T-cell (primary cell): ENCODE measurements at regions not wholly inside any gene's neighbourhood (a gene's known extent, or its start where the extent isn't known, plus 50 kb on each side); places are given as distances from the start of the nearest gene placed in this dataset.

Experiments
- ATAC-seq, 4 experiments: fragments of 200-7000 bp in 3 of 4; fragments of 150-1000 bp in 1 of 4; cut with Tn5 transposase; replicated peaks in 1 of 4; 1 replicate in 3 of 4; 2 replicates in 1 of 4; pipeline ENCODE4 v1.10.0; 2021; ENCODE audit warnings: moderate library complexity in 3 of 4, mild to moderate bottlenecking in 2 of 4, moderate number of reproducible peaks in 1 of 4
- CTCF ChIA-PET, 2 donors: fragments of 300-600 bp; sonication (Branson Sonifier 250); formaldehyde crosslinking; loops; one replicate each; lab custom pipeline; 2022; ENCODE audit warnings: antibody characterized with exemption in 2 of 2; lab: Charles Lee
- POLR2A ChIA-PET, 2 donors: fragments of 300-600 bp; sonication (Branson Sonifier 250); formaldehyde crosslinking; loops; one replicate each; lab custom pipeline; 2022; ENCODE audit warnings: antibody characterized with exemption in 2 of 2; lab: Charles Lee
- DNase-seq, 35 experiments: peaks; one replicate each; pipeline versions ENCODE4 v3.0.0 to v3.0.0-alpha.2; 2013 to 2023
- H3K27ac ChIP-seq: one replicate; pipeline ENCODE4 v1.5.1; 2013; ENCODE audit warnings: low read length
- H3K27me3 ChIP-seq, 2 experiments: replicated peaks in 1 of 2; 1 replicate in 1 of 2; 2 replicates in 1 of 2; pipeline versions ENCODE4 v1.6.1 to v1.7.0; 2013; ENCODE audit warnings: low read length in 1 of 2, mixed read lengths in 1 of 2; ENCODE audit not compliant: control insufficient read depth in 2 of 2, insufficient read depth in 2 of 2; ENCODE audit errors: extremely low read depth in 1 of 2
- H3K36me3 ChIP-seq, 2 donors: 1 replicate in 1 of 2; 2 replicates in 1 of 2; pipeline versions ENCODE4 v1.6.1 to v1.7.0; 2013; ENCODE audit warnings: low read length in 1 of 2; ENCODE audit not compliant: control insufficient read depth in 2 of 2, insufficient read depth in 1 of 2; ENCODE audit errors: extremely low read depth in 1 of 2
- H3K4me1 ChIP-seq, 2 experiments: 1 replicate in 1 of 2; 2 replicates in 1 of 2; pipeline versions ENCODE4 v1.6.1 to v1.7.0; 2013; ENCODE audit warnings: low read length in 2 of 2, mixed read lengths in 1 of 2; ENCODE audit not compliant: insufficient read depth in 2 of 2, control insufficient read depth in 1 of 2; ENCODE audit errors: extremely low read depth in 1 of 2
- H3K4me3 ChIP-seq, 2 donors: 1 replicate in 1 of 2; 2 replicates in 1 of 2; pipeline versions ENCODE4 v1.5.1 to v1.7.0; 2013; ENCODE audit warnings: mild to moderate bottlenecking in 2 of 2, low read length in 1 of 2, moderate library complexity in 1 of 2; ENCODE audit not compliant: control insufficient read depth in 1 of 2; ENCODE audit errors: extremely low read depth in 1 of 2
- H3K9me3 ChIP-seq: 2 replicates; pipeline ENCODE4 v1.7.0; 2013
- H3K27ac Mint-ChIP-seq, 2 donors: one replicate each; pipeline ENCODE4 v1.8.0; 2020 to 2021; ENCODE audit warnings: mild to moderate bottlenecking in 2 of 2, mixed read lengths in 2 of 2
- H3K27me3 Mint-ChIP-seq, 2 donors: one replicate each; pipeline ENCODE4 v1.8.0; 2021 to 2022; ENCODE audit warnings: mixed read lengths in 2 of 2
- H3K36me3 Mint-ChIP-seq: one replicate; pipeline ENCODE4 v1.8.0; 2021; ENCODE audit warnings: mixed read lengths
- H3K4me1 Mint-ChIP-seq, 3 donors: one replicate each; pipeline ENCODE4 v1.8.0; 2020 to 2022; ENCODE audit warnings: mixed read lengths in 3 of 3, mild to moderate bottlenecking in 1 of 3
- H3K4me3 Mint-ChIP-seq, 3 donors: one replicate each; pipeline ENCODE4 v1.8.0; 2020 to 2022; ENCODE audit warnings: mild to moderate bottlenecking in 3 of 3, mixed read lengths in 3 of 3, moderate library complexity in 3 of 3
- H3K9me3 Mint-ChIP-seq, 3 donors: one replicate each; pipeline ENCODE4 v1.8.0; 2020 to 2022; ENCODE audit warnings: mixed read lengths in 3 of 3
- WGBS: methylation state at CpG from one replicate; pipeline ENCODE4 v1.1.5; 2013; ENCODE audit warnings: missing lambda C conversion rate; ENCODE audit not compliant: insufficient coverage; 5-methylcytosine and 5-hydroxymethylcytosine counted together

GRCh38 chrX:6384921-6385320, 150.0 kb downstream of the VCX3A start:
- H3K27ac ChIP-seq, result no peak overlapping the region

DNA sequence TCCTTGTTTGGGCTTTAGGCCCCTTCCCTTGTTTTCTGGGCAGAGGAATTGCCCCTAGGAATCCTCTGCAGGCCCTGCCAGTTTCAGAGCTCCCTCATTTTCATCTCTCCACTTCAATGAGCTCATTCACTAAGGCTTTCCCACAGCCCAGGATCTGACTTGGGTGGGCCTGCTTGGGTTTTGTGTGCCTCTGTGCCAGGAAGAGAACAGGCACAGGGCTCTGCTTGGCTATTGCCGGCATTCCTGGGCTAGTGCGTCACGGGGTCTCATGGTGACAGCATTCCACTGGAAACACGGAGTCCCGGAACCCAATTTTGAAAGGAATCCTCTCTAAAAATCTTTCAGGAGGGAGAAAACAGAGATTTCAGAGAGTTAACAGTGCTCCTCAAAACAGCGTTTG, 150.5 kb downstream of the VCX3A start:
- no peaks in the 10 kb centered on the region for H3K4me1 Mint-ChIP-seq
- H3K27me3 ChIP-seq, result no peaks in the 10 kb centered on the region
- no peak overlapping the region for H3K4me3 ChIP-seq
- H3K36me3 ChIP-seq, result no peaks in the 10 kb centered on the region
- H3K4me1 ChIP-seq, result no peaks in the 10 kb centered on the region
- no peak overlapping the region for H3K27ac Mint-ChIP-seq
- ChIA-PET POLR2A (no interaction called here), CTCF (no interaction called here)
- H3K27ac ChIP-seq, result no peak overlapping the region
- peaks cover 0 to 7% (median 0%) of the 10 kb centered on the region in 3 donors for H3K9me3 Mint-ChIP-seq
- H3K27me3 Mint-ChIP-seq, result peaks cover 0 to 4% of the 10 kb centered on the region in 2 donors
- H3K4me3 Mint-ChIP-seq, result no peak overlapping the region
- H3K36me3 Mint-ChIP-seq, result no peaks in the 10 kb centered on the region
- WGBS, result no CpG with 5 or more reads among the region's 6 CpGs
- no peaks in the 10 kb centered on the region for H3K9me3 ChIP-seq
- ATAC-seq (no peak), DNase-seq (no peak)

More at GRCh38 chrX:6384921-6385320, 150.0 kb downstream of the VCX3A start:
- no peak for DNase-seq
- H3K4me1 ChIP-seq, result no peaks in the 10 kb centered on the region
- Mint-ChIP-seq H3K4me1 (no peaks in the 10 kb centered on the region), H3K27ac (no peak overlapping the region), H3K4me3 (no peak overlapping the region), H3K36me3 (no peaks in the 10 kb centered on the region), H3K27me3 (peaks cover 0 to 4% of the 10 kb centered on the region in 2 donors), H3K9me3 (peaks cover 0 to 7% (median 0%) of the 10 kb centered on the region in 3 donors)
- ATAC-seq, result no peak
- WGBS, result no CpG with 5 or more reads among the region's 4 CpGs
- H3K4me3 ChIP-seq, result no peak overlapping the region
- H3K9me3 ChIP-seq, result no peaks in the 10 kb centered on the region
- ChIA-PET CTCF (no interaction called here), POLR2A (no interaction called here)
- no peaks in the 10 kb centered on the region for H3K36me3 ChIP-seq
- no peaks in the 10 kb centered on the region for H3K27me3 ChIP-seq

DNA sequence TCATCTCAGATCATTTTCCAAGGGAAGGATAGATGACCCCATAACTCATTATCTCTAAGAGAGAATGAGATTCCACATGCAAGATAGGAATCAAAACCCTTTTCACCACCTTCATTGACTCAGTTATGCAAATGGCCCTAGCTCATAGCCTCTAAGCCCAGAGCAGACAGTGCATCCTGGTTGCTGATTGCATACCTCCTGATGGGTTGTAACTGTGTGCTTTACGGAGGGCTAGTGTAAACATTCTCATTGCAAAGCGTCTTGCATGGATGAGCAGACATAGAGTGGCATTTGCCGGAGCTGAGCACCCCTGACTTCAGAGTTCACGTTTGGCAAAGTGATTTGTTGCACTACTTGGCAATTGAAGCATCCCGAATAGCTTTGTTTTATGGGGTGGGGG, 151.0 kb downstream of the VCX3A start:
- no peaks in the 10 kb centered on the region for H3K36me3 ChIP-seq
- no peak overlapping the region for H3K4me3 Mint-ChIP-seq
- no CpG with 5 or more reads among the region's 5 CpGs for WGBS
- H3K9me3 Mint-ChIP-seq, result peaks cover 0 to 7% (median 0%) of the 10 kb centered on the region in 3 donors
- H3K27me3 Mint-ChIP-seq, result peaks cover 0 to 4% of the 10 kb centered on the region in 2 donors
- no peaks in the 10 kb centered on the region for H3K4me1 Mint-ChIP-seq
- no peak for DNase-seq
- no peaks in the 10 kb centered on the region for H3K9me3 ChIP-seq
- ATAC-seq, result no peak
- no peak overlapping the region for H3K27ac ChIP-seq
- ChIA-PET POLR2A (no interaction called here), CTCF (no interaction called here)
- H3K36me3 Mint-ChIP-seq, result no peaks in the 10 kb centered on the region
- H3K4me1 ChIP-seq, result no peaks in the 10 kb centered on the region
- H3K27ac Mint-ChIP-seq, result no peak overlapping the region
- no peak overlapping the region for H3K4me3 ChIP-seq
- H3K27me3 ChIP-seq, result no peaks in the 10 kb centered on the region

- H3K4me3 Mint-ChIP-seq, result no peak overlapping the region
- H3K9me3 Mint-ChIP-seq, result peaks cover 0 to 7% (median 0%) of the 10 kb centered on the region in 3 donors
- H3K27me3 Mint-ChIP-seq, result peaks cover 0 to 4% of the 10 kb centered on the region in 2 donors
- DNase-seq, result no peak
- no peaks in the 10 kb centered on the region for H3K4me1 Mint-ChIP-seq
- no CpG with 5 or more reads among the region's 3 CpGs for WGBS
- H3K27ac ChIP-seq, result no peak overlapping the region
- no peaks in the 10 kb centered on the region for H3K36me3 ChIP-seq
- H3K4me1 ChIP-seq, result no peaks in the 10 kb centered on the region
- no peak overlapping the region for H3K27ac Mint-ChIP-seq
- no peaks in the 10 kb centered on the region for H3K9me3 ChIP-seq
- ATAC-seq, result no peak
- H3K4me3 ChIP-seq, result no peak overlapping the region
- no peaks in the 10 kb centered on the region for H3K36me3 Mint-ChIP-seq
- CTCF ChIA-PET, result no interaction called here
- H3K27me3 ChIP-seq, result no peaks in the 10 kb centered on the region
- POLR2A ChIA-PET, result no interaction called here
These were observed 151.4 kb downstream of the VCX3A start for GRCh38 chrX:6383488-6383887.

DNA sequence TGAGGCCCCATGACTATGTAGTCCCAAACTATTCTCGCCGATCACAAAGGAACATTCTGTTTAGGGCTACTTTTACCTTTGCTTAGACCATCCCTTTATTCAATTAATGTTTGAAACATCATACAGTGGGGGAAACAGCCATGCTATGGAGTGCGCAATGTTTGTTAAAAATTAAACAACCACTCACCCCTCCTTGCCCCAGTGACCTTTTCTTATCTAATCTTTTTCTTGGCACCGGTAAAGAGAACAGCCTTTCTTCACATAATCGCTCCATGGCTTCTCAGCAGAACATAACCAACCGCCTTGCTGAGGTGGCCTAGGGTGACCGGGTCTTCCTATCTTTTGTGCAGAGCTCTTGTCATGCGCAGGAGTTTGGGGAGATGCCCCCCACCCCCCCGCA, 152.6 kb downstream of the VCX3A start:
- Mint-ChIP-seq H3K36me3 (no peaks in the 10 kb centered on the region), H3K4me1 (no peaks in the 10 kb centered on the region), H3K27me3 (peaks cover 0 to 4% of the 10 kb centered on the region in 2 donors), H3K27ac (no peak overlapping the region), H3K4me3 (no peak overlapping the region), H3K9me3 (peaks cover 0 to 5% (median 0%) of the 10 kb centered on the region in 3 donors)
- Histone ChIP-seq H3K4me3 (no peak overlapping the region), H3K27me3 (no peaks in the 10 kb centered on the region), H3K9me3 (no peaks in the 10 kb centered on the region), H3K27ac (no peak overlapping the region), H3K4me1 (no peaks in the 10 kb centered on the region), H3K36me3 (no peaks in the 10 kb centered on the region)
- CTCF ChIA-PET, result no interaction called here
- POLR2A ChIA-PET, result no interaction called here
- no CpG with 5 or more reads among the region's 9 CpGs for WGBS
- DNase-seq, result no peak
- ATAC-seq, result no peak

GRCh38 chrX:6377103-6377764, 148.6 kb upstream of the NLGN4X start:
- ChIA-PET CTCF (no interaction called here), POLR2A (no interaction called here)
- DNase-seq, result no peak
- WGBS, result no CpG with 5 or more reads among the region's 3 CpGs
- Histone ChIP-seq H3K4me1 (no peaks in the 10 kb centered on the region), H3K4me3 (no peak overlapping the region), H3K27me3 (no peaks in the 10 kb centered on the region), H3K36me3 (no peaks in the 10 kb centered on the region), H3K9me3 (no peaks in the 10 kb centered on the region), H3K27ac (no peak overlapping the region)
- no peak overlapping the region for H3K27ac Mint-ChIP-seq
- H3K9me3 Mint-ChIP-seq, result no peaks in the 10 kb centered on the region
- H3K4me1 Mint-ChIP-seq, result no peaks in the 10 kb centered on the region
- H3K36me3 Mint-ChIP-seq, result no peaks in the 10 kb centered on the region
- no peak overlapping the region for H3K4me3 Mint-ChIP-seq
- no peak for ATAC-seq
- H3K27me3 Mint-ChIP-seq, result peaks cover 0 to 5% of the 10 kb centered on the region in 2 donors

- Histone ChIP-seq H3K9me3 (no peaks in the 10 kb centered on the region), H3K36me3 (no peaks in the 10 kb centered on the region), H3K4me3 (no peak overlapping the region), H3K27me3 (no peaks in the 10 kb centered on the region), H3K27ac (no peak overlapping the region), H3K4me1 (no peaks in the 10 kb centered on the region)
- no peak overlapping the region for H3K27ac Mint-ChIP-seq
- CTCF ChIA-PET, result no interaction called here
- no CpG with 5 or more reads among the region's 10 CpGs for WGBS
- POLR2A ChIA-PET, result no interaction called here
- H3K4me1 Mint-ChIP-seq, result no peaks in the 10 kb centered on the region
- no peaks in the 10 kb centered on the region for H3K9me3 Mint-ChIP-seq
- no peaks in the 10 kb centered on the region for H3K36me3 Mint-ChIP-seq
- ATAC-seq (no peak), DNase-seq (no peak)
- H3K27me3 Mint-ChIP-seq, result peaks cover 0 to 5% of the 10 kb centered on the region in 2 donors
- no peak overlapping the region for H3K4me3 Mint-ChIP-seq
These were observed 145.9 kb upstream of the NLGN4X start for GRCh38 chrX:6374556-6374955.
